ENCODE measurements at regions not wholly inside any gene's neighbourhood (a gene's known extent, or its start where the extent isn't known, plus 50 kb on each side); places are given as distances from the start of the nearest gene placed in this dataset.

GRCh38 chr6:105791583-105792318 lies 294.4 kb upstream of the PRDM1 start:
- DNase-seq (ENCODE audit: low spot score), result no peak

- no peak for DNase-seq (ENCODE audit: low spot score)
These were observed 295.0 kb upstream of the PRDM1 start for GRCh38 chr6:105791179-105791578.

- DNase-seq (ENCODE audit: low spot score), result no peak
These were observed 295.5 kb upstream of the PRDM1 start for GRCh38 chr6:105790635-105791034.

- no peak for DNase-seq (ENCODE audit: low spot score)
These were observed 296.2 kb upstream of the PRDM1 start for GRCh38 chr6:105789935-105790334.

- no peak for DNase-seq (ENCODE audit: low spot score)
These were observed 298.4 kb upstream of the PRDM1 start for GRCh38 chr6:105787747-105788146.

GRCh38 chr6:105786890-105787655 lies 299.1 kb upstream of the PRDM1 start:
- no peak for DNase-seq (ENCODE audit: low spot score)

GRCh38 chr6:105786449-105786848 lies 299.7 kb upstream of the PRDM1 start:
- DNase-seq (ENCODE audit: low spot score), result no peak

GRCh38 chr6:105785066-105785811 lies 300.9 kb upstream of the PRDM1 start:
- peak; percentile 28 for DNase-seq (ENCODE audit: low spot score)

- no peak for DNase-seq (ENCODE audit: low spot score)
These were observed 302.0 kb upstream of the PRDM1 start for GRCh38 chr6:105784179-105784578.

GRCh38 chr6:105783333-105783935 lies 302.7 kb upstream of the PRDM1 start:
- DNase-seq (ENCODE audit: low spot score), result no peak

- no peak for DNase-seq (ENCODE audit: low spot score)
These were observed 304.2 kb upstream of the PRDM1 start for GRCh38 chr6:105781915-105782314.

GRCh38 chr6:105781248-105781647 lies 304.9 kb upstream of the PRDM1 start:
- DNase-seq (ENCODE audit: low spot score), result peak; percentile 65

- no peak for DNase-seq (ENCODE audit: low spot score)
These were observed 305.8 kb upstream of the PRDM1 start for GRCh38 chr6:105780146-105780860.

GRCh38 chr6:105779110-105779509 lies 307.0 kb upstream of the PRDM1 start:
- no peak for DNase-seq (ENCODE audit: low spot score)

GRCh38 chr6:105775095-105775494 lies 311.0 kb upstream of the PRDM1 start:
- no peak for DNase-seq (ENCODE audit: low spot score)

- DNase-seq (ENCODE audit: low spot score), result no peak
These were observed 311.9 kb upstream of the PRDM1 start for GRCh38 chr6:105774247-105774646.

GRCh38 chr6:105771313-105771970 lies 314.7 kb upstream of the PRDM1 start:
- no peak for DNase-seq (ENCODE audit: low spot score)

GRCh38 chr6:105769987-105770386 lies 316.1 kb upstream of the PRDM1 start:
- no peak for DNase-seq (ENCODE audit: low spot score)

- no peak for DNase-seq (ENCODE audit: low spot score)
These were observed 316.9 kb upstream of the PRDM1 start for GRCh38 chr6:105769197-105769596.

GRCh38 chr6:105767541-105767940 lies 318.6 kb upstream of the PRDM1 start:
- DNase-seq (ENCODE audit: low spot score), result no peak

- no peak for DNase-seq (ENCODE audit: low spot score)
These were observed 320.9 kb upstream of the PRDM1 start for GRCh38 chr6:105765239-105765638.
